ENCODE measurements at regions not wholly inside any gene's neighbourhood (a gene's known extent, or its start where the extent isn't known, plus 50 kb on each side); places are given as distances from the start of the nearest gene placed in this dataset.

DNA sequence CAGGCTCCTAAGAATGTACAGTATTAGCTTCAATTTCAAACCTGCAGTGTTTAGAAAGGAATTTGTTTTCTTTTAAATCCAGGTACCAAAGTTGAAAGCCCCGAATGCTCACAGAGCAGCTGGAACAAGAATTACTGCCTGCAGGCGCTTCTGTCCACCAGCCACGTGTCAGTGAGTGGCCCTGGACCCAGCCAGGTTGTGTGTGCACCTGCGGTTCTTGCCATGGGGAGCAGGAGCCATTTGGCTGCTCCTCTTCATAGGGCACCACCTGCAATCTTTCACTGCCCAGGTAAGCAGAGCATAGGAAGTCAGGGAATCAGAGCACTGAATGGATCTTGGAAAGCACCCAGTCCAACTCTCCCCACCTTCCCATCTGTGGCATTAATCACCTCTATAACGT, 79.5 kb upstream of the PIP5K1B start:
- TF ChIP-seq, protein P1, sequence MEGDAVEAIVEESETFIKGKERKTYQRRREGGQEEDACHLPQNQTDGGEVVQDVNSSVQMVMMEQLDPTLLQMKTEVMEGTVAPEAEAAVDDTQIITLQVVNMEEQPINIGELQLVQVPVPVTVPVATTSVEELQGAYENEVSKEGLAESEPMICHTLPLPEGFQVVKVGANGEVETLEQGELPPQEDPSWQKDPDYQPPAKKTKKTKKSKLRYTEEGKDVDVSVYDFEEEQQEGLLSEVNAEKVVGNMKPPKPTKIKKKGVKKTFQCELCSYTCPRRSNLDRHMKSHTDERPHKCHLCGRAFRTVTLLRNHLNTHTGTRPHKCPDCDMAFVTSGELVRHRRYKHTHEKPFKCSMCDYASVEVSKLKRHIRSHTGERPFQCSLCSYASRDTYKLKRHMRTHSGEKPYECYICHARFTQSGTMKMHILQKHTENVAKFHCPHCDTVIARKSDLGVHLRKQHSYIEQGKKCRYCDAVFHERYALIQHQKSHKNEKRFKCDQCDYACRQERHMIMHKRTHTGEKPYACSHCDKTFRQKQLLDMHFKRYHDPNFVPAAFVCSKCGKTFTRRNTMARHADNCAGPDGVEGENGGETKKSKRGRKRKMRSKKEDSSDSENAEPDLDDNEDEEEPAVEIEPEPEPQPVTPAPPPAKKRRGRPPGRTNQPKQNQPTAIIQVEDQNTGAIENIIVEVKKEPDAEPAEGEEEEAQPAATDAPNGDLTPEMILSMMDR (IDR thresholded peaks at IDR 0.05; ENCODE audit: insufficient read depth, low read length, poor library complexity, severe bottlenecking): no peak
- Histone ChIP-seq H3K4me3 (replicated peaks; ENCODE audit: low read depth, low read length) (no peak overlapping the region), H3K27me3 (replicated peaks; ENCODE audit: control insufficient read depth, insufficient read depth, low read length) (no peaks in the 10 kb centered on the region; the same call in 1 of the 2 replicates), H3K36me3 (ENCODE audit: control insufficient read depth, insufficient read depth, low read length) (no peaks in the 10 kb centered on the region)
- no peak for DNase-seq (ENCODE audit: extremely low read depth, insufficient read length)

- Histone ChIP-seq H3K27me3 (replicated peaks; ENCODE audit: control insufficient read depth, insufficient read depth, low read length) (no peaks in the 10 kb centered on the region; the same call in 1 of the 2 replicates), H3K36me3 (ENCODE audit: control insufficient read depth, insufficient read depth, low read length) (no peaks in the 10 kb centered on the region), H3K4me3 (replicated peaks; ENCODE audit: low read depth, low read length) (no peak overlapping the region)
- DNase-seq (ENCODE audit: extremely low read depth, insufficient read length): no peak
- TF ChIP-seq, protein P1 (IDR thresholded peaks at IDR 0.05; ENCODE audit: insufficient read depth, low read length, poor library complexity, severe bottlenecking): no peak
These were observed 78.5 kb upstream of the PIP5K1B start for GRCh38 chr9:68626526-68626925.

DNA sequence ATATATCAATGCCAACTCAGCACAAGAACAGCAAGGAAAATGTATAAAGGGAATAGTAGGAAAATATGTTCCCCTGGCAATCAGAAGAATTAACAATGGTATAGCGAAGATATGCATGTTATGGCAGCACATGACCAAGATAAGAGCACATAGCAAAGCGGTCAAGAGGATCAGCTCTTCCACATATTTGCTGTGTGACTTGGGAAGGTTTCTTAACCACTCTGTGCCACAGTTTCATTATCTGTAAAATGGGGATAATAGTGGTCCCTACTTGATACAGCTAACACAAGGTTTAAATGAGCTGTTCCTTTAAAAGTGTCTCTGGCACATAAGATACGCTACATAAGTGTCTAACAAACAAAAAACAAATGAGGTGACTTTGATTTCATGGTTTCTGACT, 77.9 kb upstream of the PIP5K1B start:
- Histone ChIP-seq H3K27me3 (replicated peaks; ENCODE audit: control insufficient read depth, insufficient read depth, low read length) (no peaks in the 10 kb centered on the region; the same call in 1 of the 2 replicates), H3K4me3 (replicated peaks; ENCODE audit: low read depth, low read length) (no peak overlapping the region), H3K36me3 (ENCODE audit: control insufficient read depth, insufficient read depth, low read length) (no peaks in the 10 kb centered on the region)
- TF ChIP-seq, protein P1 (IDR thresholded peaks at IDR 0.05; ENCODE audit: insufficient read depth, low read length, poor library complexity, severe bottlenecking): no peak
- no peak for DNase-seq (ENCODE audit: extremely low read depth, insufficient read length)

DNA sequence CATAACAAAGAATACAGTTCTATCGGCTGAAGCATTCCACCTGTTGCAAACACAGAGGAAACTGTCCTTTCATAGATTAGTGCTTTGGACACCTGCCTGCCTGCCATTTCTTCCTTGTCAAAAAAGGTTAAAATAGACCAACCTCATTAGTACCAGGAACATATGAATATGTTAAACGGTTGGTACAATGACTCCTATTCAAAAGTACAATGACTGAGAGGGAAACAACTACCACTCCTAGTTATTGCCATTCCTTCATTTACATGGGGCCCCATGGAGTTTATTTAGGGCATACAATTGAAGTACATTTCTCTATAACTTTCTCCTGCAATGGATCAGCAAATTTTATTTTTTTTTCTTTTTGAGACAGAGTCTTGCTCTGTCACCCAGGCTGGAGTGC, 77.4 kb upstream of the PIP5K1B start:
- TF ChIP-seq, protein P1 (IDR thresholded peaks at IDR 0.05; ENCODE audit: insufficient read depth, low read length, poor library complexity, severe bottlenecking): no peak
- Histone ChIP-seq H3K27me3 (replicated peaks; ENCODE audit: control insufficient read depth, insufficient read depth, low read length) (no peaks in the 10 kb centered on the region; the same call in 1 of the 2 replicates), H3K4me3 (replicated peaks; ENCODE audit: low read depth, low read length) (no peak overlapping the region), H3K36me3 (ENCODE audit: control insufficient read depth, insufficient read depth, low read length) (no peaks in the 10 kb centered on the region)
- DNase-seq (ENCODE audit: extremely low read depth, insufficient read length): no peak

DNA sequence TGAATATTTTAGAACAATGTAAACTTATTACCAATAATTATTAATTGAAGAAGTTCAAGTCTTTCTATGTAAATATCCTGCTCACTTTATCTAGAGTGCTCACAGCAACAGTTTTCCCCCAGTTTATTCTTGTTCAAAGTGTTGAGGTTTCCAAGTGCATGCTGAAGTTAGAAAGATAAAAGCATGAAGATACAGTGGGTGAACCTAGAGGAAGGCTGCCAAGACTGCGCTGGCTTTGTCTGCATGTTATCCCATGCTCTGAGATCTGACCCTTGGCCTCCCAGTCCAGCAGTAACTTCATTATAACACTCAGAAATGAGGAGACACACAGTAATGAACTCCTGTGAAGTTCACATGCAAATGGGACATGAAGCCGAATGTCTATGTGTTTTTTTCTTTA, 76.0 kb upstream of the PIP5K1B start:
- Histone ChIP-seq H3K27me3 (replicated peaks; ENCODE audit: control insufficient read depth, insufficient read depth, low read length) (no peaks in the 10 kb centered on the region; the same call in 1 of the 2 replicates), H3K4me3 (replicated peaks; ENCODE audit: low read depth, low read length) (no peak overlapping the region), H3K36me3 (ENCODE audit: control insufficient read depth, insufficient read depth, low read length) (no peaks in the 10 kb centered on the region)
- no peak for DNase-seq (ENCODE audit: extremely low read depth, insufficient read length)
- TF ChIP-seq, protein P1 (IDR thresholded peaks at IDR 0.05; ENCODE audit: insufficient read depth, low read length, poor library complexity, severe bottlenecking): no peak

GRCh38 chr9:68631811-68632210, 73.2 kb upstream of the PIP5K1B start:
- TF ChIP-seq, protein P1 (IDR thresholded peaks at IDR 0.05; ENCODE audit: insufficient read depth, low read length, poor library complexity, severe bottlenecking): no peak
- H3K36me3 ChIP-seq (ENCODE audit: control insufficient read depth, insufficient read depth, low read length): no peaks in the 10 kb centered on the region
- H3K27me3 ChIP-seq (replicated peaks; ENCODE audit: control insufficient read depth, insufficient read depth, low read length): no peaks in the 10 kb centered on the region
- no peak overlapping the region for H3K4me3 ChIP-seq (replicated peaks; ENCODE audit: low read depth, low read length)
- DNase-seq (ENCODE audit: extremely low read depth, insufficient read length): no peak

Measured in GM06990 (cell line).